Stimulated activated CD4-positive, alpha-beta T cell treated with anti-CD3 and anti-CD28 coated beads, Interleukin-12 subunit alpha, Interleukin-12 subunit beta, amount 100 ng/mL, for 48 hours (primary cell): ENCODE measurements at regions not wholly inside any gene's neighbourhood (a gene's known extent, or its start where the extent isn't known, plus 50 kb on each side); places are given as distances from the start of the nearest gene placed in this dataset.

Experiments
- DNase-seq, 3 donors: peaks; one replicate each; pipeline ENCODE4 v3.0.0-alpha.2; 2020; ENCODE audit warnings: low read depth in 2 of 3, low spot score in 1 of 3

- DNase-seq: no peak
Observed at GRCh38 chr7:85602196-85602595, 415.3 kb upstream of the SEMA3D start.

GRCh38 chr7:85600395-85600794 is 413.5 kb upstream of the SEMA3D start:
- DNase-seq: no peak

GRCh38 chr7:85596827-85597226 is 410.0 kb upstream of the SEMA3D start:
- DNase-seq: no peak

GRCh38 chr7:85595750-85596178 is 408.9 kb upstream of the SEMA3D start:
- DNase-seq: no peak

GRCh38 chr7:85593355-85593754 is 406.5 kb upstream of the SEMA3D start:
- no peak for DNase-seq

GRCh38 chr7:85587785-85588184 is 400.9 kb upstream of the SEMA3D start:
- no peak for DNase-seq

GRCh38 chr7:85586091-85586490 is 399.2 kb upstream of the SEMA3D start:
- no peak for DNase-seq

- DNase-seq: no peak
Observed at GRCh38 chr7:85583131-85583953, 396.5 kb upstream of the SEMA3D start.

- no peak for DNase-seq
Observed at GRCh38 chr7:85573844-85574243, 387.0 kb upstream of the SEMA3D start.

GRCh38 chr7:85573346-85573745 is 386.5 kb upstream of the SEMA3D start:
- DNase-seq: no peak

- no peak for DNase-seq
Observed at GRCh38 chr7:85570898-85571297, 384.0 kb upstream of the SEMA3D start.

- DNase-seq: no peak
Observed at GRCh38 chr7:85567983-85568382, 381.1 kb upstream of the SEMA3D start.

- DNase-seq: no peak
Observed at GRCh38 chr7:85566095-85566794, 379.4 kb upstream of the SEMA3D start.

GRCh38 chr7:85565276-85565675 is 378.4 kb upstream of the SEMA3D start:
- DNase-seq: no peak

- no peak for DNase-seq
Observed at GRCh38 chr7:85564861-85565260, 378.0 kb upstream of the SEMA3D start.

- DNase-seq: no peak
Observed at GRCh38 chr7:85561706-85562105, 374.9 kb upstream of the SEMA3D start.

GRCh38 chr7:85554236-85555178 is 367.7 kb upstream of the SEMA3D start:
- DNase-seq: peak in 1 of 3 donors; percentile 15

GRCh38 chr7:85535974-85536729 is 349.3 kb upstream of the SEMA3D start:
- DNase-seq: no peak

GRCh38 chr7:85529831-85530230 is 343.0 kb upstream of the SEMA3D start:
- DNase-seq: no peak

GRCh38 chr7:85529201-85529600 is 342.3 kb upstream of the SEMA3D start:
- DNase-seq: no peak

GRCh38 chr7:85528581-85528980 is 341.7 kb upstream of the SEMA3D start:
- DNase-seq: no peak
